MCF 10A (cell line): ENCODE measurements at regions not wholly inside any gene's neighbourhood (a gene's known extent, or its start where the extent isn't known, plus 50 kb on each side); places are given as distances from the start of the nearest gene placed in this dataset.

ENCODE experiments used
- BruUV-seq: library from RNA; stranded (reverse); fragments of 400-500 nt; replicated peaks from 2 replicates; lab custom pipeline; 2021; lab: Mats Ljungman, UMichigan
- CTCF ChIA-PET: fragments of 300-600 bp; sonication (Branson Sonifier 250); formaldehyde crosslinking; extraction: SDS; loops from one replicate; lab custom pipeline; 2021; ENCODE audit warnings: antibody characterized with exemption, inconsistent platforms; lab: Yijun Ruan, JAX
- POLR2A ChIA-PET: fragments of 300-600, 350-650 bp; sonication (Branson Sonifier 250); formaldehyde crosslinking; extraction: SDS; loops from one replicate; lab custom pipeline; 2020; ENCODE audit warnings: antibody characterized with exemption, inconsistent platforms; lab: Yijun Ruan, JAX
- DNase-seq: peaks from one replicate; pipeline ENCODE4 v3.0.0-alpha.2; 2018; ENCODE audit not compliant: unreplicated experiment
- H3K27ac Mint-ChIP-seq: one replicate; pipeline ENCODE4 v1.8.0; 2022; ENCODE audit warnings: mild to moderate bottlenecking, low read depth, mixed read lengths; ENCODE audit not compliant: unreplicated experiment
- H3K27me3 Mint-ChIP-seq: one replicate; pipeline ENCODE4 v1.8.0; 2022; ENCODE audit warnings: mixed read lengths; ENCODE audit not compliant: insufficient read depth, unreplicated experiment
- H3K36me3 Mint-ChIP-seq: one replicate; pipeline ENCODE4 v1.8.0; 2022; ENCODE audit warnings: mild to moderate bottlenecking, moderate library complexity, mixed read lengths; ENCODE audit not compliant: insufficient read depth, unreplicated experiment
- H3K4me1 Mint-ChIP-seq: one replicate; pipeline ENCODE4 v1.8.0; 2022; ENCODE audit warnings: mixed read lengths; ENCODE audit not compliant: insufficient read depth, unreplicated experiment
- H3K4me3 Mint-ChIP-seq: one replicate; pipeline ENCODE4 v1.8.0; 2022; ENCODE audit warnings: mild to moderate bottlenecking, moderate library complexity, mixed read lengths; ENCODE audit not compliant: unreplicated experiment
- H3K9me3 Mint-ChIP-seq: one replicate; pipeline ENCODE4 v1.8.0; 2022; ENCODE audit warnings: mixed read lengths; ENCODE audit not compliant: unreplicated experiment
- CTCF ChIP-seq: fragments of 200-600 bp; IDR thresholded peaks from one replicate; pipeline ENCODE4 v1.8.0; 2022; ENCODE audit warnings: antibody characterized with exemption, mild to moderate bottlenecking; ENCODE audit not compliant: unreplicated experiment
- intact Hi-C: fragments of 100-400 bp; cut with micrococcal nuclease; formaldehyde crosslinking; loops from 2 replicates; pipeline ENCODE4 v1.14.1; 2022

DNA sequence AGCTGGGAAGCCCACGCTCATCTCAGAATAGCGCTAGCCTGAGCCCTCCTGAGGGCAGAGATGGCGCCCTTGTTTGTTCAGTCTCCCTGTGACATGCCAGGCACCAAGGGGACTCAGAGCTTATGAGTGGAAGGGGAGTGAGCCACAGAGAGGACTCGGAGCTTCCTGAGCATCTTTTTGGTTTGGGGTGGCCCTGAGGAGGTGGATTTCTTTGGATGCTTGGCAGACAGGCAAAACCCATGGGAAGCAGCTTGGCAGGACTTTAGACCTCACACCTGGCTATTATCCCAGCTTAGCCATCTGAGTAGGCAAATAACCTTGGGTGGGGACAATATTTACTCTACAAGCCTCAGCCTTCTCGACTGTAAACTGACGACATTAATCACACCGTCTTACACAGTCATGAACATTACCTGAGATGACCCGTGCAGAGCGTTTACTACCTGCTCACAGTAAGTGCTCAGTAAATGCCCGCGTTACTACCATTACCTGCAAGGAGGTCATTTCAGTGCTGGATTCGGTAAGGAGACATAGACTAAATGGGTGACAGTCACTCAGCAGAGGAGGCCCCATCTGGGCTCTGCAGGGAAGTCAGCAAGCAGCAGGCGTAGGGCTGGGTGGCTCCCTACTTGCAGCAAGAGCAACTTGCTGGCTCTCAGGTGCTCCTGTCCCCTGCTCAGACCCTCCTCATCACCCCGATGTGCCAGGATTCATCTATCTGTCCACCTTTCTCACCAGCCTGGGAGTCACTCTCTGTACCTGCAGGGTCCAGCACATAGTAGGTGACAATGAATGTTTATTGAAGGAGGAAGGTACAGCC is 54.9 kb downstream of the KLHDC7A start:
- no peak for TF ChIP-seq CTCF
- no peak overlapping the region for H3K27ac Mint-ChIP-seq
- no peaks in the 10 kb centered on the region for H3K4me1 Mint-ChIP-seq
- no TSS peak for BruUV-seq
- H3K4me3 Mint-ChIP-seq = no peak overlapping the region
- no peaks in the 10 kb centered on the region for H3K9me3 Mint-ChIP-seq
- CTCF ChIA-PET = interaction anchor here (0.6 kb wide), 1 partner anchor 619 kb away, joined by 4 read pairs; no protein-coding TSS in a partner anchor
- peaks cover 63% of the 10 kb centered on the region for H3K27me3 Mint-ChIP-seq
- no peak for DNase-seq
- intact Hi-C loops = no loop called here
- no peaks in the 10 kb centered on the region for H3K36me3 Mint-ChIP-seq
- POLR2A ChIA-PET = interaction anchor here (0.6 kb wide), 1 partner anchor 534 kb away, joined by 3 read pairs; no protein-coding TSS in a partner anchor

- no peaks in the 10 kb centered on the region for H3K36me3 Mint-ChIP-seq
- H3K27me3 Mint-ChIP-seq = peaks cover 63% of the 10 kb centered on the region
- no peak overlapping the region for H3K27ac Mint-ChIP-seq
- DNase-seq = no peak
- TF ChIP-seq CTCF = no peak
- ChIA-PET CTCF (no interaction called here), POLR2A (interaction anchor here (0.6 kb wide), 1 partner anchor 534 kb away, joined by 3 read pairs; no protein-coding TSS in a partner anchor)
- BruUV-seq = no TSS peak
- intact Hi-C loops = no loop called here
- no peaks in the 10 kb centered on the region for H3K4me1 Mint-ChIP-seq
- H3K9me3 Mint-ChIP-seq = no peaks in the 10 kb centered on the region
- no peak overlapping the region for H3K4me3 Mint-ChIP-seq
Measured at GRCh38 chr1:18536356-18536755, 55.6 kb downstream of the KLHDC7A start.

- Mint-ChIP-seq H3K9me3 (no peaks in the 10 kb centered on the region), H3K4me1 (no peaks in the 10 kb centered on the region), H3K27me3 (peaks cover 64% of the 10 kb centered on the region), H3K4me3 (no peak overlapping the region), H3K36me3 (no peaks in the 10 kb centered on the region), H3K27ac (no peak overlapping the region)
- no peak for TF ChIP-seq CTCF
- no TSS peak for BruUV-seq
- intact Hi-C loops = no loop called here
- ChIA-PET CTCF (no interaction called here), POLR2A (no interaction called here)
- no peak for DNase-seq
Measured at GRCh38 chr1:18536915-18537314, 56.2 kb downstream of the KLHDC7A start.

DNA sequence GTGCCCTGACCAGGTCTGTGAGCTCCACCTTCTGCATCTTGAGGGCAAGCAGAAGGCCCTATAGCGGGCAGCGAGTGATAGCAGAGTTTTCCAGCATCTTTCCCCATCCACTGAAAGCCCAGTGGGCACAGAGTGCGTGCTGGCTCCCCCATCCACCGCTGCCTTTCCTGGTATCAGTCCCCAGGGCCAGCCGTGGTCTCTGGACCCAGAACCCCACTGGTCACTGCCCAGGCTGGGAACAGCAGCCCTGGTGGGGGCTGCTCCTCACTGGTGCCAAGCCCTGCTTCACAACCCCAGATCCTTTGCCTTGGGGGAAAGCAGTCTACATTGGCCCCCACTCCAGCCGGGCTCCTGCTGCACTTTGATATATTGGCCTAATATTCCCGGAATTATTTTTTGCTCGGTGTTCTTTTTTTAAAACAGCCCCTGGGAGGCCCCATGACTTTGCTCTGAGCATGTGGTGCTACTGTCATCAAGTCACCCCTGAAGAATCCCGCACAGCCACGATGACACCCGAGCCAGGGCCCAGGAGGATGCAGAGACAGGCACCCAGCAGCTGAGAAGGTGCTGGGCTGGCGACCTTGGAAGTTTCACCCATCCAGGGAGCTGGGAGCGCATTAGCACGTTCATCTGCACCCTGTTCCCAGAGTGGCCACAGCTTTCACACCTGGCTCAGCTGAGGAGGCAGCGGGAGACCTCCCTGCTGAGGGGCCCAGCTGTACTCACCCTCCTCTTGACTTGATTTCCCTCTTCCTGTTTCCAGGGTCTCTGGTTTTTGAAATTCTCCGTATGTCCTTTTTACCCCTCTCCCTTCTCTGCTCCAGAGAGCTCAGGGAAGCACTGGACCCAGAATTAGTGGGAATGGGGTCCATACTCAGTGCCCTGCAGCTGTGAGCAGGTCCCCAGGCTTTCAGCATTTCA is 56.9 kb downstream of the KLHDC7A start:
- Mint-ChIP-seq H3K9me3 (no peaks in the 10 kb centered on the region), H3K36me3 (no peaks in the 10 kb centered on the region), H3K4me1 (no peaks in the 10 kb centered on the region), H3K4me3 (no peak overlapping the region), H3K27me3 (peaks cover 69% of the 10 kb centered on the region), H3K27ac (no peak overlapping the region)
- no peak for DNase-seq
- BruUV-seq = no TSS peak
- CTCF ChIA-PET = no interaction called here
- TF ChIP-seq CTCF = no peak
- POLR2A ChIA-PET = no interaction called here
- intact Hi-C loops = no loop called here
